ENCODE measurements at regions not wholly inside any gene's neighbourhood (a gene's known extent, or its start where the extent isn't known, plus 50 kb on each side); places are given as distances from the start of the nearest gene placed in this dataset.

- H2BK120ac ChIP-seq (ENCODE audit: low read depth, low read length) = no peak overlapping the region
- no peaks in the 10 kb centered on the region for H3K79me1 ChIP-seq (ENCODE audit: low read length)
- H3K79me2 ChIP-seq (ENCODE audit: control insufficient read depth, insufficient read depth, low read length) = no peaks in the 10 kb centered on the region
- H2AK5ac ChIP-seq (ENCODE audit: low read length) = no peak overlapping the region
- H4K5ac ChIP-seq (ENCODE audit: low read length) = no peak overlapping the region
- no peaks in the 10 kb centered on the region for H3K4me1 ChIP-seq (ENCODE audit: control insufficient read depth, low read depth, low read length)
- DNase-seq = no peak
- no peak overlapping the region for H3K4ac ChIP-seq (ENCODE audit: low read depth, low read length)
- no peak overlapping the region for H3K27ac ChIP-seq (ENCODE audit: low read depth, low read length)
- no peaks in the 10 kb centered on the region for H3K27me3 ChIP-seq (ENCODE audit: insufficient read depth, low read length, poor library complexity)
- no peak overlapping the region for H3K4me2 ChIP-seq (ENCODE audit: low read length)
- H3K36me3 ChIP-seq (ENCODE audit: control insufficient read depth, insufficient read depth, low read length) = no peaks in the 10 kb centered on the region
- no peak overlapping the region for H3K18ac ChIP-seq (ENCODE audit: low read length)
- no peak overlapping the region for H2BK15ac ChIP-seq (replicated peaks; ENCODE audit: low read depth)
- H4K8ac ChIP-seq (ENCODE audit: low read depth, low read length) = no peak overlapping the region
- H3K56ac ChIP-seq (ENCODE audit: low read length) = no peak overlapping the region
- no CpG with 5 or more reads among the region's 1 CpG for WGBS (ENCODE audit: extremely low coverage, insufficient coverage, low lambda C conversion rate)
- no peak overlapping the region for H2BK5ac ChIP-seq (ENCODE audit: low read length)
- H3K9ac ChIP-seq (ENCODE audit: low read length) = no peak overlapping the region
- H3K4me3 ChIP-seq (ENCODE audit: low read length) = no peak overlapping the region
- H3K23ac ChIP-seq (ENCODE audit: low read length) = no peak overlapping the region
These were observed 147.9 kb downstream of the SERPINI1 start for GRCh38 chr3:167883452-167883851.

- H3K56ac ChIP-seq (ENCODE audit: low read length) = no peak overlapping the region
- H3K79me1 ChIP-seq (ENCODE audit: low read length) = no peaks in the 10 kb centered on the region
- no CpG with 5 or more reads among the region's 1 CpG for WGBS (ENCODE audit: extremely low coverage, insufficient coverage, low lambda C conversion rate)
- no peaks in the 10 kb centered on the region for H3K36me3 ChIP-seq (ENCODE audit: control insufficient read depth, insufficient read depth, low read length)
- no peak overlapping the region for H3K4me2 ChIP-seq (ENCODE audit: low read length)
- H3K18ac ChIP-seq (ENCODE audit: low read length) = no peak overlapping the region
- peak; percentile 46 for DNase-seq
- H3K23ac ChIP-seq (ENCODE audit: low read length) = no peak overlapping the region
- no peak overlapping the region for H3K27ac ChIP-seq (ENCODE audit: low read depth, low read length)
- H2BK5ac ChIP-seq (ENCODE audit: low read length) = no peak overlapping the region
- H3K9ac ChIP-seq (ENCODE audit: low read length) = no peak overlapping the region
- no peaks in the 10 kb centered on the region for H3K4me1 ChIP-seq (ENCODE audit: control insufficient read depth, low read depth, low read length)
- H3K4me3 ChIP-seq (ENCODE audit: low read length) = no peak overlapping the region
- no peaks in the 10 kb centered on the region for H3K27me3 ChIP-seq (ENCODE audit: insufficient read depth, low read length, poor library complexity)
- no peaks in the 10 kb centered on the region for H3K79me2 ChIP-seq (ENCODE audit: control insufficient read depth, insufficient read depth, low read length)
- H3K4ac ChIP-seq (ENCODE audit: low read depth, low read length) = no peak overlapping the region
- H2AK5ac ChIP-seq (ENCODE audit: low read length) = no peak overlapping the region
- no peak overlapping the region for H4K5ac ChIP-seq (ENCODE audit: low read length)
- no peak overlapping the region for H2BK120ac ChIP-seq (ENCODE audit: low read depth, low read length)
- no peak overlapping the region for H2BK15ac ChIP-seq (replicated peaks; ENCODE audit: low read depth)
- no peak overlapping the region for H4K8ac ChIP-seq (ENCODE audit: low read depth, low read length)
These were observed 146.6 kb downstream of the SERPINI1 start for GRCh38 chr3:167882057-167882667.

GRCh38 chr3:167880183-167880582 lies 144.7 kb downstream of the SERPINI1 start:
- H3K23ac ChIP-seq (ENCODE audit: low read length) = no peak overlapping the region
- H2BK120ac ChIP-seq (ENCODE audit: low read depth, low read length) = no peak overlapping the region
- no peak for DNase-seq
- H3K27me3 ChIP-seq (ENCODE audit: insufficient read depth, low read length, poor library complexity) = no peaks in the 10 kb centered on the region
- H3K9ac ChIP-seq (ENCODE audit: low read length) = no peak overlapping the region
- no peak overlapping the region for H3K4me2 ChIP-seq (ENCODE audit: low read length)
- H3K56ac ChIP-seq (ENCODE audit: low read length) = no peak overlapping the region
- no peak overlapping the region for H2BK5ac ChIP-seq (ENCODE audit: low read length)
- H2BK15ac ChIP-seq (replicated peaks; ENCODE audit: low read depth) = no peak overlapping the region
- H3K79me1 ChIP-seq (ENCODE audit: low read length) = no peaks in the 10 kb centered on the region
- no peak overlapping the region for H3K4me3 ChIP-seq (ENCODE audit: low read length)
- no peak overlapping the region for H4K5ac ChIP-seq (ENCODE audit: low read length)
- no peak overlapping the region for H4K8ac ChIP-seq (ENCODE audit: low read depth, low read length)
- H2AK5ac ChIP-seq (ENCODE audit: low read length) = no peak overlapping the region
- no peaks in the 10 kb centered on the region for H3K36me3 ChIP-seq (ENCODE audit: control insufficient read depth, insufficient read depth, low read length)
- H3K79me2 ChIP-seq (ENCODE audit: control insufficient read depth, insufficient read depth, low read length) = no peaks in the 10 kb centered on the region
- H3K4me1 ChIP-seq (ENCODE audit: control insufficient read depth, low read depth, low read length) = no peaks in the 10 kb centered on the region
- H3K18ac ChIP-seq (ENCODE audit: low read length) = no peak overlapping the region
- H3K27ac ChIP-seq (ENCODE audit: low read depth, low read length) = no peak overlapping the region
- H3K4ac ChIP-seq (ENCODE audit: low read depth, low read length) = no peak overlapping the region

- Histone ChIP-seq H3K36me3 (ENCODE audit: control insufficient read depth, insufficient read depth, low read length) (no peaks in the 10 kb centered on the region), H2BK15ac (replicated peaks; ENCODE audit: low read depth) (no peak overlapping the region), H3K23ac (ENCODE audit: low read length) (no peak overlapping the region), H2AK5ac (ENCODE audit: low read length) (no peak overlapping the region), H3K27ac (ENCODE audit: low read depth, low read length) (no peak overlapping the region), H4K5ac (ENCODE audit: low read length) (no peak overlapping the region), H3K4me1 (ENCODE audit: control insufficient read depth, low read depth, low read length) (no peaks in the 10 kb centered on the region), H3K79me2 (ENCODE audit: control insufficient read depth, insufficient read depth, low read length) (no peaks in the 10 kb centered on the region), H3K4me3 (ENCODE audit: low read length) (no peak overlapping the region), H3K9ac (ENCODE audit: low read length) (no peak overlapping the region), H4K8ac (ENCODE audit: low read depth, low read length) (no peak overlapping the region), H2BK5ac (ENCODE audit: low read length) (no peak overlapping the region), H2BK120ac (ENCODE audit: low read depth, low read length) (no peak overlapping the region), H3K56ac (ENCODE audit: low read length) (no peak overlapping the region), H3K4me2 (ENCODE audit: low read length) (no peak overlapping the region), H3K18ac (ENCODE audit: low read length) (no peak overlapping the region), H3K4ac (ENCODE audit: low read depth, low read length) (no peak overlapping the region), H3K79me1 (ENCODE audit: low read length) (no peaks in the 10 kb centered on the region), H3K27me3 (ENCODE audit: insufficient read depth, low read length, poor library complexity) (no peaks in the 10 kb centered on the region)
- no CpG with 5 or more reads among the region's 3 CpGs for WGBS (ENCODE audit: extremely low coverage, insufficient coverage, low lambda C conversion rate)
- peak; percentile 36 for DNase-seq
These were observed 141.2 kb downstream of the SERPINI1 start for GRCh38 chr3:167876620-167877281.
